SKM-1 treated with dmso at 0.1 percent for 144 hours (cell line): ENCODE measurements at regions not wholly inside any gene's neighbourhood (a gene's known extent, or its start where the extent isn't known, plus 50 kb on each side); places are given as distances from the start of the nearest gene placed in this dataset.

Source experiments
- DNase-seq: peaks from one replicate; lab custom pipeline; 2025; ENCODE audit not compliant: unreplicated experiment; lab: John Stamatoyannopoulos, UW

GRCh38 chr5:6029811-6030271 lies 348.5 kb downstream of the MED10 start:
- DNase-seq, result no peak

- DNase-seq, result no peak
Measured at GRCh38 chr5:6026766-6027406, 351.5 kb downstream of the MED10 start.

GRCh38 chr5:6019612-6020011 lies 358.7 kb downstream of the MED10 start:
- no peak for DNase-seq

- DNase-seq, result no peak
Measured at GRCh38 chr5:6013506-6013905, 364.8 kb downstream of the MED10 start.

GRCh38 chr5:6011199-6011598 lies 367.1 kb downstream of the MED10 start:
- DNase-seq, result no peak

GRCh38 chr5:6006838-6007314 lies 371.5 kb downstream of the MED10 start:
- DNase-seq, result no peak

GRCh38 chr5:6003040-6003825 lies 375.1 kb downstream of the MED10 start:
- no peak for DNase-seq

- no peak for DNase-seq
Measured at GRCh38 chr5:6000867-6001266, 377.5 kb downstream of the MED10 start.

- DNase-seq, result no peak
Measured at GRCh38 chr5:5995819-5996218, 382.5 kb downstream of the MED10 start.

GRCh38 chr5:5986492-5987178 lies 391.7 kb downstream of the MED10 start:
- DNase-seq, result no peak

GRCh38 chr5:5985332-5985731 lies 393.0 kb downstream of the MED10 start:
- no peak for DNase-seq

- no peak for DNase-seq
Measured at GRCh38 chr5:5983261-5983980, 394.9 kb downstream of the MED10 start.

GRCh38 chr5:5981562-5981961 lies 396.8 kb downstream of the MED10 start:
- no peak for DNase-seq

GRCh38 chr5:5980538-5980895 lies 397.8 kb downstream of the MED10 start:
- no peak for DNase-seq

- no peak for DNase-seq
Measured at GRCh38 chr5:5979761-5980537, 398.4 kb downstream of the MED10 start.

- DNase-seq, result no peak
Measured at GRCh38 chr5:5979377-5979760, 399.0 kb downstream of the MED10 start.

GRCh38 chr5:5978501-5979376 lies 399.6 kb downstream of the MED10 start:
- no peak for DNase-seq

- DNase-seq, result no peak
Measured at GRCh38 chr5:5971203-5971602, 407.1 kb downstream of the MED10 start.

GRCh38 chr5:5969942-5970483 lies 408.3 kb downstream of the MED10 start:
- DNase-seq, result no peak
